Adipocyte (in vitro differentiated cells): ENCODE measurements at regions not wholly inside any gene's neighbourhood (a gene's known extent, or its start where the extent isn't known, plus 50 kb on each side); places are given as distances from the start of the nearest gene placed in this dataset.
"Not testable (repeated sequence)": the region's sequence is repeated elsewhere in the genome, so short reads cannot be mapped to it uniquely, and the experiment has no call there.

Experiments
- DNase-seq: peaks from one replicate; pipeline ENCODE4 v3.0.0-alpha.2; 2015; ENCODE audit warnings: low read depth
- H3K27me3 ChIP-seq: replicated peaks from 2 replicates; pipeline ENCODE4 v1.7.0; 2013; ENCODE audit warnings: mild to moderate bottlenecking, low read length, moderate library complexity; ENCODE audit not compliant: control insufficient read depth, insufficient read depth
- H3K36me3 ChIP-seq: 2 replicates; pipeline ENCODE4 v1.7.0; 2013; ENCODE audit warnings: low read length, mild to moderate bottlenecking, moderate library complexity; ENCODE audit not compliant: control insufficient read depth, insufficient read depth, severe bottlenecking
- H3K4me1 ChIP-seq: 2 replicates; pipeline ENCODE4 v1.7.0; 2013; ENCODE audit warnings: mild to moderate bottlenecking, low read length, moderate library complexity; ENCODE audit not compliant: control insufficient read depth, insufficient read depth
- H3K4me3 ChIP-seq: 2 replicates; pipeline ENCODE4 v1.7.0; 2013; ENCODE audit warnings: mild to moderate bottlenecking, low read length, moderate library complexity
- H3K9ac ChIP-seq: 2 replicates; pipeline ENCODE4 v1.7.0; 2013; ENCODE audit warnings: mild to moderate bottlenecking, low read length, moderate library complexity
- H3K9me3 ChIP-seq: 2 replicates; pipeline ENCODE4 v1.7.0; 2013; ENCODE audit warnings: mild to moderate bottlenecking, low read length, moderate library complexity; ENCODE audit not compliant: control insufficient read depth

DNA sequence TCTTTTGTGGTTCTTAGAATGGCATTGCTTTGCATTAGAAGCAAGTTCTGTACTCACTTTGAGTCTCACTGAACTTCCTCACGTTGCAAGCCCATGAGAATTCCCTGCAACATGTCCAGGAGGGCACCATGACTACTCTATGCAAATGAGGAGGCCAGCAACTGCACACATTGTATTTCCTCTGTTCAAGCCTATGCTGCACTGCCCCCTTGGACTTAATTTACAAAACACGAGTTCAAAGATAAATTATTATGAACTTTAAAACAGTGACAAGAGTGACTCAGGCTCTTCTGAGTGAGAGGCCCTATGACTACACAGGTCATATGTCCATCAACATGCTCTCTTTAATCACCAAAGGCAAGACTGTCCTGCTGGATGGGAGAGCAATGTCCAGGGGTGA, 484.2 kb upstream of the ATP11B start:
- no peaks in the 10 kb centered on the region for H3K4me1 ChIP-seq
- H3K9ac ChIP-seq, result no peak overlapping the region
- DNase-seq, result no peak
- H3K4me3 ChIP-seq, result no peak overlapping the region
- no peaks in the 10 kb centered on the region for H3K27me3 ChIP-seq
- peaks cover 10% of the 10 kb centered on the region for H3K9me3 ChIP-seq
- H3K36me3 ChIP-seq, result no peaks in the 10 kb centered on the region

DNA sequence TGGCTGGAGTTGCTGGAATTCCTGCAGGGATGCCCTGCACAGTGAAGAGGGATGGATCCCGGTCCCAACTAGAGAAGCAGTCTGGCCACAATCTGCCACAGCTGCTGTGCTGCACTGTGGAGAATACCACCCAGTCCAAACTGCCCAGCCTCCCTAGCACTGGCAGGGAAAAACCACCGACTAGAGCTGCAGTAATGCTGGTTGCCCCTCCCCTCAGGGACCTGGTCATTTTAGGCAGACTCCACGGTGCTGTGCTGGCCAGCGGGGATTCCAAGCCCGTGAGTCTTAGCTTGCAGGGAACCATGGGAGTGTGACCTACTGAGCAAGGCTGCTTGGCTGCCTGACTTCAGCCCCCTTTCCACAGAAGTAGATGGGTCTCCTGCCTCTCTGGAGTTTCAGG, 478.0 kb upstream of the ATP11B start:
- no peaks in the 10 kb centered on the region for H3K36me3 ChIP-seq
- no peak for DNase-seq
- H3K4me1 ChIP-seq, result no peaks in the 10 kb centered on the region
- no peak overlapping the region for H3K4me3 ChIP-seq
- H3K9me3 ChIP-seq, result peaks cover 53% of the 10 kb centered on the region
- no peaks in the 10 kb centered on the region for H3K27me3 ChIP-seq
- H3K9ac ChIP-seq, result no peak overlapping the region

DNA sequence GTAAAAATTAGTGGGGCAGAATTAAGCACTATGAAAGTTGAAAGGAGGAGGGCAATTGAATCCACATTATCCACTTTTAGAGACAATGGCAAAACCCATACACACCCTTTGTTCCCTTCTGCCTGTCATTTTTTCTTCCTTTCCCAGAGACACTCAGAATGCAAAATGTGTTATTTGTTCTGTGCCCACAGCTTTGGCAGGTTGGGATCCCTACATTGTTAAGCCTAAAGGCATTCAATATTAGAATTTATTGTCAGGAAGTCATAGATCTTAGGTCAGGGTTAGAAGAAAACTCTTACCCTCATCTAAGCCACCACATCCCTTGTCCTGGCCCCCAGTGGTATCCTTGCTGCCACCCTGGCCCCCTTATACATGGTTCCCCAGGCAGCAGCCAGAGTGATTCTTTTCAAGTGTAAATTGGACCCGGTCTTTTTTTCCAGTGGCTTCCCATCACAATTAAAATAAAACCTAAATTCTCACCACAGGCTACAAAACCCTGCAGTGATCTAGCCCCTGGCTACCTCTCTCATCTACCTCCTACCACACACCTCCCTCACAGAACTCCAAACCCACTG, 470.1 kb upstream of the ATP11B start:
- Histone ChIP-seq H3K9me3 (peaks cover 19% of the 10 kb centered on the region), H3K27me3 (no peaks in the 10 kb centered on the region), H3K36me3 (no peaks in the 10 kb centered on the region), H3K9ac (no peak overlapping the region), H3K4me1 (no peaks in the 10 kb centered on the region), H3K4me3 (no peak overlapping the region)
- no peak for DNase-seq

DNA sequence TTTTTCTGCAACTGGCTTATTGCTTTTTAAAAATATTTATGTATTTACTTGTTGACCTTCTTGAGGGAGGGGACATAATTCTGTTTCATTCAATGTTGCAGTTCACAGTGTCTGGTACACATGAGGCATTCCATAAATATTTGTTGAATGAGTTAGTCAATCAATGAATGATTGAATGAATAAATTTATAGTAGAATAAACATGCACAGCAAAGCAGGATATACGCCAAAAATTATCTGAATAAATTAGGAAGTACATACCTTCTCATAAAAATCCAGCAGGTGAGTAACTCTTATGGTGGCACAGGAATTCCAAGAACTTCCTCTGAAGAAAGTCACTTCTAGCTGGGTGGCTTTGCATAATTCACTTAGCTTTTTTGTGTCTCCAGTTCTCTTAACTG, 469.4 kb upstream of the ATP11B start:
- no peaks in the 10 kb centered on the region for H3K36me3 ChIP-seq

DNA sequence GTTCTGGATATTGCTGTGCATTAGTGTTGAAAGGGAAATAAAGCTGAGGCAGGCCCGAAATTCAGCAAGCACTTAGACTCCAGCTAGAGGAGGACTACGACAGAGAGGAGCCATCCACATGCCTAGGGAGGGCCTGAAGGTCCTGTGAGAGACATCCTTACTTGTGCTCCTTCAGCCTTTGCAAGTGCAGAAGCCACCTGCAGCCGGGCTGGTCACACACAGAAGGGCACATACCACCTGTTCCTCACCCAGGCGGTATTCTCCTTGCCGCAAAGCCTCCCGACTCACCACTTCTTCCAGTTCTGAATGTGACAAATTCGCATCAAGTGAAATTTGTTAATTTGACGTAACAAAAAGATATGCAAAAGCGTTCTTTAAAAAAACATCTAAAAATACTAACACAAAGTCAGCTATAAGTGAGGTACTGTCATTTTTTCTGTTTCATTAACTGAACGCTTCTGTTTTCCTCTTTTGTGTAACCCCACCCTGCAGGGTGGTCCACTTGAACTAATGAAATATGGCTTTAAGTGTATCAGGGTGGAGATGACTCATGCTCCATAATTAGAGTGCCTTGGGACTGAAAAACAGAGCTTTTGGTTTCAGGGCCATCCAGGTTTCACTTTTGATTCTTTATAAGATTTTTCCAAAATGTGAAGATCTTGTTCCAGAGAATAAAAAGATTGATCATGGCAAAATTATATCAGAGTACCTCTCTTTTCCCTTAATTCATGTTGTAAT, 467.9 kb upstream of the ATP11B start:
- DNase-seq, result no peak
- Histone ChIP-seq H3K9ac (no peak overlapping the region), H3K4me3 (no peak overlapping the region), H3K36me3 (no peaks in the 10 kb centered on the region), H3K4me1 (no peaks in the 10 kb centered on the region), H3K27me3 (no peaks in the 10 kb centered on the region), H3K9me3 (no peaks in the 10 kb centered on the region)

More for the DNA sequence above, 469.4 kb upstream of the ATP11B start:
- DNase-seq, result no peak
- no peak overlapping the region for H3K9ac ChIP-seq
- peaks cover 12% of the 10 kb centered on the region for H3K9me3 ChIP-seq
- no peaks in the 10 kb centered on the region for H3K27me3 ChIP-seq
- no peak overlapping the region for H3K4me3 ChIP-seq
- no peaks in the 10 kb centered on the region for H3K4me1 ChIP-seq

DNA sequence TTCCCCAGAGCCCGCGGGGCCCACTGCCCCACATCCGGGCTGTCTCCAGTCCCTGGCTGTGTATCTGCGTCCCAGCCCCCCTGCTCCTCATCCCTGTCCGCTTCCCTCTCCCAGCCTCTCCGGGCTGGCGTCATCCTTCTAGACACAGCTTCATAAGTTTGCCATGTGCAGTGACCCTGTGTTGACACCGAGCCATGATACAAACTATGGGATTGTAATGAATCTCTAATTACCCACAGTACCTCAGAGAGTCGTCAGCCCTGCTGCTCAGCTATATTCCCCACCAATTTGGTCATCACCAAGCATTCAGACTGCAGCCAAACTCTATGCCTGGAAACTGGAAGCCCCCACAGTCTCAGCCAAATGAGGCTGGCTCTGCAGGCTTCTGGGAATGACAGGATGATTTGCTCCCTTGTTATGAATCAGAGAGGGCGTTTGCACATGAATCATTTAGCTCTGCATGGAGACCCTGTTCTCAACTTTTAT, 466.1 kb upstream of the ATP11B start:
- Histone ChIP-seq H3K9ac (no peak overlapping the region), H3K4me3 (no peak overlapping the region), H3K27me3 (no peaks in the 10 kb centered on the region), H3K36me3 (no peaks in the 10 kb centered on the region), H3K9me3 (no peaks in the 10 kb centered on the region), H3K4me1 (peaks cover 4% of the 10 kb centered on the region)
- DNase-seq, result no peak

DNA sequence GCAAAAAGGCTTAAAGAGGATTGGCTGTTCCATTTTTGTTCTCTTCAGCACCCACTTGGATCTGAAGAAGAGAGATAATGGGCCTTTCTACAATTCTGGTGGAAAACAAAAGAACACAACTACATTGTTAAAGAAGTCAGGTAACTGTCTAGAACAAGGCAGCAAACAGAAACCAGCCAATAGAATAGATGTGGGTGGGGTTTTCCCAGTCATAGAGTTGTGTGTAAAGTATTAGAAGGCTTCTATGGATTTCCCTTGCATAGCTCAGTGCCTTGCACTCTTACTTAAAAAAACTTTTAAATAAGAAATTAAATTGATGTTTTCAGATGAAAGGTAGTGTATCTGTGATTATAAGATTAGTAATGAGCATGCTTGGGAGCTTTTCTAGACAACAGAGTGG, 462.7 kb upstream of the ATP11B start:
- Histone ChIP-seq H3K9ac (no peak overlapping the region), H3K4me1 (peaks cover 4% of the 10 kb centered on the region), H3K27me3 (no peaks in the 10 kb centered on the region), H3K4me3 (no peak overlapping the region), H3K36me3 (no peaks in the 10 kb centered on the region), H3K9me3 (peaks cover 11% of the 10 kb centered on the region)
- no peak for DNase-seq

DNA sequence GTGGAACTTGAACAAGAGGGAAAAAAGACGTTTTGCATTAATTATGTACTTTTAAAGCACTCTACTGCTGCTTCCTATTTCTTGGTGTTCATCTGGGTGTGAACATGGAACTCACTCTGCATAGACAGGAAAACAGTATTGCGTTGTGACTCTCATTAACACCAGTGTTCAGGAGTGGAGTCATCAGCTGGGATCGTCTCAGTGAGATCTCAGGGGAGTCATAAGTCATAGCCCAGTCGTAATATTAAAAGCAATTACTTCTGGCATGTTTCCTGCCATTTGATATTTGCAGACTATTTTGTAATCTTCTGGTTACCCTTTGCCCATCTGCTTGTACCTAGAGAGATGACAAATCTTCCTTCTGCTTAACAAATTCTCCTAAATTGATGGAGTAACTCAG, 462.0 kb upstream of the ATP11B start:
- DNase-seq, result no peak
- H3K4me1 ChIP-seq, result peaks cover 4% of the 10 kb centered on the region
- H3K36me3 ChIP-seq, result no peaks in the 10 kb centered on the region
- no peak overlapping the region for H3K4me3 ChIP-seq
- no peaks in the 10 kb centered on the region for H3K27me3 ChIP-seq
- H3K9me3 ChIP-seq, result peaks cover 11% of the 10 kb centered on the region
- no peak overlapping the region for H3K9ac ChIP-seq

DNA sequence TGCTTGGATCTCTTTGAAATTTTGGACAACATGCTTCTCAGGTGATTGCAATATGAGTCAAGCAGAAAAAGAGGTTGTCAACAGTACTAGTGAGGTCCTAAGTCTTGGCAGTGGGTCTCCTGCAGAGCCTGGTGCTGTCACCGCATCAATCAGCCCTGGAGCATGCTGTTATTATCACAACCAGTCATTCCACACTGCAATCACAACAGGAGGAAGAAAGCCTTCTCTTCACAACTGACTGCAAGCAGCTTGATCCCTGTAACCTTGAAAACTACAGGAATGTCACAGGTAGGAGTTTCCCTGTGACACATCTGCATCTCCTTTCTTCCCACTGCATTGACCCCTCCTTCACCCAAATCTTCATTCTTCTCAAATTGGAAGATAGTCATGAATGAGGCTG, 451.1 kb upstream of the ATP11B start:
- H3K4me3 ChIP-seq, result no peak overlapping the region
- no peak overlapping the region for H3K9ac ChIP-seq
- DNase-seq, result no peak
- H3K9me3 ChIP-seq, result no peaks in the 10 kb centered on the region
- no peaks in the 10 kb centered on the region for H3K4me1 ChIP-seq
- no peaks in the 10 kb centered on the region for H3K36me3 ChIP-seq
- no peaks in the 10 kb centered on the region for H3K27me3 ChIP-seq

DNA sequence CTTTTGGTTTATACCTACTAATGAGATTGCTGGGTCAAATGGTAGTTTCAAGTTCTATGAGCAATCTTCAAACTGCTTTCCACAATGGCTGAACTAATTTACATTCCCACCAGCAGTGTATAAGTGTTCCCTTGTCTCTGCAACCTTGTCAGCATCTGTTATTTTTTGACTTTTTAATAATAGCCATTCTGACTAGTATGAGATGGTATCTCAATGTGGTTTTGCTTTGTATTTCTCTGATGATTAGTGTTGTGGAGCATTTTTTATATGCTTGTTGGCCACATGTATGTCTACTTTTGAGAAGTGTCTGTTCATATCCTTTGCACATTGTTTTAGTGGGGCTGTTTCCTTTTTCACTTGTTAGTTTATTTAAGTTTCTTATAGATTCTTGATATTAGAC, 449.3 kb upstream of the ATP11B start:
- H3K4me3 ChIP-seq, H3K9ac ChIP-seq, H3K9me3 ChIP-seq, H3K36me3 ChIP-seq, H3K4me1 ChIP-seq, DNase-seq, H3K27me3 ChIP-seq: not testable (repeated sequence)

DNA sequence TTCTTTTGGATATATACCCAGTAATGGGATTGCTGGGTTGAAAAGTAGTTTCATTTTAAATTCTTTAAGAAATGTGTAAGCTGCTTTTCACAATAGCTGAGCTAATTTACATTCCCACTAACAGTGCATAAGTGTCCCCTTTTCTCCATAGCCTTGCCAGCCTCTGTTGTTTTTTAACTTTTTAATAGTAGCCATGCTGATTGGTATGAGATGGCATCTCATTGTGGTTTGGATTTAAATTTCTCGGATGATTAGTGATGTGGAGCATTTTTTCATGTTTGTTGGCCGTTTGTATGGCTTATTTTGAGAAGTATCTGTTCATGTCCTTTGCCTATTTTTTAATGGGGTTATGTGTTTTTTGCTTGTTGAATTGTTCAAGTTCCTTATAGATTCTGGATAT, 444.3 kb upstream of the ATP11B start:
- no peaks in the 10 kb centered on the region for H3K9me3 ChIP-seq
- H3K4me3 ChIP-seq, result no peak overlapping the region
- no peaks in the 10 kb centered on the region for H3K36me3 ChIP-seq
- DNase-seq, result no peak
- H3K27me3 ChIP-seq, result no peaks in the 10 kb centered on the region
- H3K9ac ChIP-seq, result no peak overlapping the region
- H3K4me1 ChIP-seq, result no peaks in the 10 kb centered on the region
